ENCODE measurements at regions not wholly inside any gene's neighbourhood (a gene's known extent, or its start where the extent isn't known, plus 50 kb on each side); places are given as distances from the start of the nearest gene placed in this dataset.
"Not testable (repeated sequence)": the region's sequence is repeated elsewhere in the genome, so short reads cannot be mapped to it uniquely, and the experiment has no call there.

GRCh38 chr6:137709424-137710236 is 157.4 kb upstream of the TNFAIP3 start:
- no peak for DNase-seq (ENCODE audit: low read depth)

- DNase-seq (ENCODE audit: low read depth): no peak
Observed at GRCh38 chr6:137711972-137712371, 155.1 kb upstream of the TNFAIP3 start.

GRCh38 chr6:137712587-137712986 is 154.5 kb upstream of the TNFAIP3 start:
- DNase-seq (ENCODE audit: low read depth): no peak

- no peak for DNase-seq (ENCODE audit: low read depth)
Observed at GRCh38 chr6:137715589-137716045, 151.4 kb upstream of the TNFAIP3 start.

GRCh38 chr6:137717074-137718073 is 149.7 kb upstream of the TNFAIP3 start:
- DNase-seq (ENCODE audit: low read depth): peak; percentile 56

GRCh38 chr6:137718903-137719302 is 148.2 kb upstream of the TNFAIP3 start:
- not testable (repeated sequence) for DNase-seq (ENCODE audit: low read depth)

GRCh38 chr6:137722749-137723272 is 144.2 kb upstream of the TNFAIP3 start:
- DNase-seq (ENCODE audit: low read depth): no peak

GRCh38 chr6:137723273-137724017 is 143.6 kb upstream of the TNFAIP3 start:
- DNase-seq (ENCODE audit: low read depth): no peak

- DNase-seq (ENCODE audit: low read depth): no peak
Observed at GRCh38 chr6:137724018-137724403, 143.0 kb upstream of the TNFAIP3 start.

- no peak for DNase-seq (ENCODE audit: low read depth)
Observed at GRCh38 chr6:137724495-137725211, 142.4 kb upstream of the TNFAIP3 start.

GRCh38 chr6:137725949-137726348 is 141.1 kb upstream of the TNFAIP3 start:
- no peak for DNase-seq (ENCODE audit: low read depth)

GRCh38 chr6:137726582-137726981 is 140.5 kb upstream of the TNFAIP3 start:
- no peak for DNase-seq (ENCODE audit: low read depth)

GRCh38 chr6:137727216-137727765 is 139.8 kb upstream of the TNFAIP3 start:
- DNase-seq (ENCODE audit: low read depth): no peak

GRCh38 chr6:137728386-137729349 is 138.4 kb upstream of the TNFAIP3 start:
- no peak for DNase-seq (ENCODE audit: low read depth)

GRCh38 chr6:137729866-137730629 is 137.0 kb upstream of the TNFAIP3 start:
- DNase-seq (ENCODE audit: low read depth): no peak

- DNase-seq (ENCODE audit: low read depth): no peak
Observed at GRCh38 chr6:137731600-137731959, 135.5 kb upstream of the TNFAIP3 start.

GRCh38 chr6:137731960-137732616 is 135.0 kb upstream of the TNFAIP3 start:
- DNase-seq (ENCODE audit: low read depth): no peak

GRCh38 chr6:137733372-137733771 is 133.7 kb upstream of the TNFAIP3 start:
- DNase-seq (ENCODE audit: low read depth): no peak
